ENCODE measurements at regions not wholly inside any gene's neighbourhood (a gene's known extent, or its start where the extent isn't known, plus 50 kb on each side); places are given as distances from the start of the nearest gene placed in this dataset.

- ChIA-PET POLR2A (no interaction called here), CTCF (no interaction called here), RAD21 (ENCODE audit: low non-redundant PET in 1 of 2, low total read pairs in 2 of 2, uncharacterized antibody in 2 of 2, unreplicated experiment in 2 of 2) (no interaction called here)
- H3K79me2 ChIP-seq (ENCODE audit: insufficient read depth, low read length), result no peaks in the 10 kb centered on the region
- no peak for ATAC-seq
- H3K9ac ChIP-seq (ENCODE audit: low read length), result no peak overlapping the region
- no peak overlapping the region for H3K4me3 ChIP-seq (replicated peaks in 1 of 2; ENCODE audit: low read depth in 1 of 2, low read length in 2 of 2)
- no peak overlapping the region for H3K4me2 ChIP-seq (ENCODE audit: low read length)
- no peak overlapping the region for H2AFZ ChIP-seq (ENCODE audit: low read depth, low read length, poor library complexity, severe bottlenecking)
- no TSS peak for BruUV-seq (replicated peaks)
- H3K27ac ChIP-seq (ENCODE audit: low read depth, low read length), result no peak overlapping the region
- H3K4me1 ChIP-seq (ENCODE audit: control insufficient read depth in 1 of 2, insufficient read depth in 2 of 2, low read length in 2 of 2), result no peaks in the 10 kb centered on the region
- no peak for DNase-seq (ENCODE audit: low read depth, low spot score)
- H4K20me1 ChIP-seq (ENCODE audit: insufficient read depth), result no peaks in the 10 kb centered on the region
- TF ChIP-seq EGR1 (IDR thresholded peaks at IDR 0.05; ENCODE audit: low read depth) (no peak), FOSL1 (IDR thresholded peaks at IDR 0.05; ENCODE audit: low read depth) (no peak), EZH2phosphoT487 (IDR thresholded peaks at IDR 0.05; ENCODE audit: borderline replicate concordance) (no peak), ZNF274 (IDR thresholded peaks at IDR 0.05; ENCODE audit: low read depth, low read length) (no peak), YY1 (IDR thresholded peaks at IDR 0.05; ENCODE audit: extremely low read depth, insufficient replicate concordance, low read depth, low read length) (no peak), ZFX (IDR thresholded peaks at IDR 0.05) (no peak), TCF7L2 (IDR thresholded peaks at IDR 0.05; ENCODE audit: borderline replicate concordance, extremely low read depth, insufficient read depth, insufficient read length) (no peak), SRF (IDR thresholded peaks at IDR 0.05; ENCODE audit: low read depth) (no peak), CTCF (IDR thresholded peaks at IDR 0.05 in 2 of 3, conservative IDR thresholded peaks at IDR 0.05 in 1 of 3; ENCODE audit: borderline replicate concordance in 1 of 3, insufficient read depth in 1 of 3, low read depth in 2 of 3, low read length in 2 of 3) (no peak), POLR2AphosphoS5 (IDR thresholded peaks at IDR 0.05; ENCODE audit: low read depth, low read length) (no peak), CEBPB (IDR thresholded peaks at IDR 0.05; ENCODE audit: low read depth) (no peak), SIN3A (IDR thresholded peaks at IDR 0.05; ENCODE audit: low read depth) (no peak), ELF1 (IDR thresholded peaks at IDR 0.05; ENCODE audit: borderline replicate concordance, low read depth) (no peak)
- no peaks in the 10 kb centered on the region for H3K36me3 ChIP-seq (ENCODE audit: control insufficient read depth in 1 of 2, insufficient read depth in 2 of 2, low read length in 2 of 2)
- no peaks in the 10 kb centered on the region for H3K27me3 ChIP-seq (ENCODE audit: insufficient read depth, low read length)
- intact Hi-C loops (cut with micrococcal nuclease), result no loop called here
- no peaks in the 10 kb centered on the region for H3K9me2 ChIP-seq (ENCODE audit: insufficient read depth)
- no peaks in the 10 kb centered on the region for H3K9me3 ChIP-seq (ENCODE audit: control insufficient read depth in 1 of 2, insufficient read depth in 1 of 2, low read depth in 1 of 2, low read length in 2 of 2)
These were observed 121.6 kb upstream of the HS3ST4 start for GRCh38 chr16:25570131-25570530.

Data from HCT116 (cell line).